ENCODE measurements at regions not wholly inside any gene's neighbourhood (a gene's known extent, or its start where the extent isn't known, plus 50 kb on each side); places are given as distances from the start of the nearest gene placed in this dataset.

DNA sequence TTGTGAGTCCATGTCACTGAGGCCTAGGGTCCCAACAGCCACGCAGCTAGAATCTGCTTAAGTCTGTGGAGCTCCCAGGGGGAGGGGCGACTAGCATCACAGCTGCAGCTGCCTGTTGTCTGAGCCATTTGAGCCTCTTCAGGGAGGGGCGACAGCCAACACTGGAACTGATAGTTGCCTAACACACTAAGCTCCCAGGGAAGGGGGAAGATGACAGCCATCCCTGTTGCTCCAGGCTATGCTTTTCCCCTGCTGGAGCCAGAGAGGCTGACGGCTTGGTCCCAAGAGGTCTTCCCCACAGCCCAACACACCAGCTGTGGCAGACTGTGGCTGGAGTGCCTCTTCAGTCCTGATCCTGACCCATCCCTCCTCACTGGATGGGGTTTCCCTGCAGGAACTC is 817.5 kb downstream of the NXPH1 start:
- Histone ChIP-seq H3K79me2 (ENCODE audit: insufficient read depth, low read length) (no peaks in the 10 kb centered on the region), H3K9me3 (ENCODE audit: insufficient read depth, low read depth, low read length) (peaks cover 4% of the 10 kb centered on the region), H3K27ac (ENCODE audit: low read depth, low read length) (no peak overlapping the region), H3K9ac (ENCODE audit: low read length) (no peak overlapping the region), H3K36me3 (ENCODE audit: insufficient read depth, low read length) (no peaks in the 10 kb centered on the region), H3K4me2 (ENCODE audit: low read length) (no peak overlapping the region), H3K4me3 (ENCODE audit: insufficient read depth, low read depth, low read length) (no peak overlapping the region), H3K27me3 (ENCODE audit: insufficient read depth, low read length) (no peaks in the 10 kb centered on the region), H2AFZ (ENCODE audit: low read depth, low read length) (no peak overlapping the region), H3K4me1 (ENCODE audit: insufficient read depth, low read length) (no peaks in the 10 kb centered on the region), H4K20me1 (ENCODE audit: insufficient read depth, low read length) (no peaks in the 10 kb centered on the region)
- H3K27ac Mint-ChIP-seq (ENCODE audit: unreplicated experiment): no peak overlapping the region
- FAIRE-seq (no peak), DNase-seq (ENCODE audit: low read depth) (no peak)
- peaks cover 2% of the 10 kb centered on the region for H3K9me3 Mint-ChIP-seq (ENCODE audit: unreplicated experiment)
- no peaks in the 10 kb centered on the region for H3K4me1 Mint-ChIP-seq (ENCODE audit: low read depth, unreplicated experiment)
- H3K4me3 Mint-ChIP-seq (ENCODE audit: unreplicated experiment): no peak overlapping the region
- H3K36me3 Mint-ChIP-seq (ENCODE audit: low read depth, unreplicated experiment): no peaks in the 10 kb centered on the region
- TF ChIP-seq, protein P1, sequence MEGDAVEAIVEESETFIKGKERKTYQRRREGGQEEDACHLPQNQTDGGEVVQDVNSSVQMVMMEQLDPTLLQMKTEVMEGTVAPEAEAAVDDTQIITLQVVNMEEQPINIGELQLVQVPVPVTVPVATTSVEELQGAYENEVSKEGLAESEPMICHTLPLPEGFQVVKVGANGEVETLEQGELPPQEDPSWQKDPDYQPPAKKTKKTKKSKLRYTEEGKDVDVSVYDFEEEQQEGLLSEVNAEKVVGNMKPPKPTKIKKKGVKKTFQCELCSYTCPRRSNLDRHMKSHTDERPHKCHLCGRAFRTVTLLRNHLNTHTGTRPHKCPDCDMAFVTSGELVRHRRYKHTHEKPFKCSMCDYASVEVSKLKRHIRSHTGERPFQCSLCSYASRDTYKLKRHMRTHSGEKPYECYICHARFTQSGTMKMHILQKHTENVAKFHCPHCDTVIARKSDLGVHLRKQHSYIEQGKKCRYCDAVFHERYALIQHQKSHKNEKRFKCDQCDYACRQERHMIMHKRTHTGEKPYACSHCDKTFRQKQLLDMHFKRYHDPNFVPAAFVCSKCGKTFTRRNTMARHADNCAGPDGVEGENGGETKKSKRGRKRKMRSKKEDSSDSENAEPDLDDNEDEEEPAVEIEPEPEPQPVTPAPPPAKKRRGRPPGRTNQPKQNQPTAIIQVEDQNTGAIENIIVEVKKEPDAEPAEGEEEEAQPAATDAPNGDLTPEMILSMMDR (IDR thresholded peaks at IDR 0.05; ENCODE audit: insufficient read depth, low read depth, low read length): no peak
- no peak for TF ChIP-seq EZH2 (IDR thresholded peaks at IDR 0.05; ENCODE audit: insufficient read depth, low read length)
- H3K27me3 Mint-ChIP-seq (ENCODE audit: low read depth, unreplicated experiment): no peaks in the 10 kb centered on the region

DNA sequence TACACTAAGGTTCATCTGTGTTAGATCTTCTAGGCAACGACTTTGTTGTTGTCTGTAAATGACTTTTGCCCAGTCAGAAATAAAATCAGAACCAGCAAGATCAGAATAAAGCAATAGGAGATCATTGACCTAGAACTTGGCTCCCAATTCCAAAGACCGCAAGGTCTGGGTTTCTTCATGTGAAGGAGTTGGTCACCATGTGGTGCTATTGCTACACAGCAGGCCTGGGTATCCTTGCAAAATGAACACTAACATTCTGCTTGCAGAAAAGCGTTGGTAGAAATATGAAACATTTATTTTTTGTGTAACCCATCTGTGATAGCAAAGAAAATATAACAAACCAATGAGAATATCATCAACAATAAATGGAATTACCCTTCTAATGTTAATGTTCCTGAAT is 831.0 kb downstream of the NXPH1 start:
- Histone ChIP-seq H4K20me1 (ENCODE audit: insufficient read depth, low read length) (no peaks in the 10 kb centered on the region), H3K9ac (ENCODE audit: low read length) (no peak overlapping the region), H3K36me3 (ENCODE audit: insufficient read depth, low read length) (no peaks in the 10 kb centered on the region), H2AFZ (ENCODE audit: low read depth, low read length) (no peak overlapping the region), H3K4me2 (ENCODE audit: low read length) (no peak overlapping the region), H3K4me1 (ENCODE audit: insufficient read depth, low read length) (no peaks in the 10 kb centered on the region), H3K79me2 (ENCODE audit: insufficient read depth, low read length) (no peaks in the 10 kb centered on the region), H3K9me3 (ENCODE audit: insufficient read depth, low read depth, low read length) (no peaks in the 10 kb centered on the region), H3K27ac (ENCODE audit: low read depth, low read length) (no peak overlapping the region), H3K27me3 (ENCODE audit: insufficient read depth, low read length) (no peaks in the 10 kb centered on the region), H3K4me3 (ENCODE audit: insufficient read depth, low read depth, low read length) (no peak overlapping the region)
- no peak for FAIRE-seq
- Mint-ChIP-seq H3K4me1 (ENCODE audit: low read depth, unreplicated experiment) (no peaks in the 10 kb centered on the region), H3K9me3 (ENCODE audit: unreplicated experiment) (no peaks in the 10 kb centered on the region), H3K4me3 (ENCODE audit: unreplicated experiment) (no peak overlapping the region), H3K36me3 (ENCODE audit: low read depth, unreplicated experiment) (no peaks in the 10 kb centered on the region), H3K27ac (ENCODE audit: unreplicated experiment) (no peak overlapping the region), H3K27me3 (ENCODE audit: low read depth, unreplicated experiment) (no peaks in the 10 kb centered on the region)
- TF ChIP-seq, protein P1 (IDR thresholded peaks at IDR 0.05; ENCODE audit: insufficient read depth, low read depth, low read length): no peak
- TF ChIP-seq EZH2 (IDR thresholded peaks at IDR 0.05; ENCODE audit: insufficient read depth, low read length): no peak
- no peak for DNase-seq (ENCODE audit: low read depth)

DNA sequence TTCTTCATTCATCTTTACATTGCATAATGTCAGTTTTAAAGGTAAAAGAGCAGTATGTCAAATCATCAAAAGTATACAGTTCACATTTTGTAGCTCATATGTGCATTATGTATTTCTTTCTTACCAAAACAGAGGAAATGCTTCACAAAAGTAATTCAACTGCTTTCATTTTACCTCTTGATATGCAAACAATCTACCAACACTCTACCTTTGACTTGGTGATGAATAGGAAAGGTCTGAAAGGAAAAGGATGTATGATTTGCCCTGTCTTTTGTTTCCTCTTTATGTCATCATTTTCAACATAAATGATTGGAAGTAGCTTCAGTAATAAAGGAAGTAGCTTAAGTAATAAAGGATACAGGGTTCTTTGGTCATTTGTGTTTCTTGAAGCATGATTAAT is 846.7 kb downstream of the NXPH1 start:
- Mint-ChIP-seq H3K9me3 (ENCODE audit: unreplicated experiment) (no peaks in the 10 kb centered on the region), H3K27me3 (ENCODE audit: low read depth, unreplicated experiment) (no peaks in the 10 kb centered on the region), H3K4me1 (ENCODE audit: low read depth, unreplicated experiment) (peaks cover 4% of the 10 kb centered on the region), H3K27ac (ENCODE audit: unreplicated experiment) (no peak overlapping the region), H3K4me3 (ENCODE audit: unreplicated experiment) (no peak overlapping the region), H3K36me3 (ENCODE audit: low read depth, unreplicated experiment) (no peaks in the 10 kb centered on the region)
- H3K27me3 ChIP-seq (ENCODE audit: insufficient read depth, low read length): no peaks in the 10 kb centered on the region
- no peak overlapping the region for H3K27ac ChIP-seq (ENCODE audit: low read depth, low read length)
- no peak for DNase-seq (ENCODE audit: low read depth)
- no peaks in the 10 kb centered on the region for H3K79me2 ChIP-seq (ENCODE audit: insufficient read depth, low read length)
- H2AFZ ChIP-seq (ENCODE audit: low read depth, low read length): no peak overlapping the region
- FAIRE-seq: no peak
- H4K20me1 ChIP-seq (ENCODE audit: insufficient read depth, low read length): no peaks in the 10 kb centered on the region
- H3K4me1 ChIP-seq (ENCODE audit: insufficient read depth, low read length): no peaks in the 10 kb centered on the region
- no peak overlapping the region for H3K4me2 ChIP-seq (ENCODE audit: low read length)
- H3K36me3 ChIP-seq (ENCODE audit: insufficient read depth, low read length): no peaks in the 10 kb centered on the region
- TF ChIP-seq EZH2 (IDR thresholded peaks at IDR 0.05; ENCODE audit: insufficient read depth, low read length): no peak
- TF ChIP-seq, protein P1 (IDR thresholded peaks at IDR 0.05; ENCODE audit: insufficient read depth, low read depth, low read length): no peak
- no peak overlapping the region for H3K9ac ChIP-seq (ENCODE audit: low read length)
- H3K4me3 ChIP-seq (ENCODE audit: insufficient read depth, low read depth, low read length): no peak overlapping the region
- H3K9me3 ChIP-seq (ENCODE audit: insufficient read depth, low read depth, low read length): no peaks in the 10 kb centered on the region

All from astrocyte (in vitro differentiated cells and primary cell).